Central memory CD8-positive, alpha-beta T cell (primary cell): ENCODE measurements at regions not wholly inside any gene's neighbourhood (a gene's known extent, or its start where the extent isn't known, plus 50 kb on each side); places are given as distances from the start of the nearest gene placed in this dataset.

ENCODE experiments used
- ATAC-seq: fragments of 150-1000 bp; cut with Tn5 transposase; replicated peaks from 2 replicates; pipeline ENCODE4 v1.10.0; 2022; ENCODE audit warnings: mild to moderate bottlenecking, moderate FRiP score, moderate number of reproducible peaks; ENCODE audit not compliant: poor library complexity, severe bottlenecking; ENCODE audit errors: extremely low read depth
- DNase-seq, 2 donors: peaks; one replicate each; pipeline ENCODE4 v3.0.0; 2021; ENCODE audit warnings: low spot score in 2 of 2
- H3K27ac Mint-ChIP-seq: one replicate; pipeline ENCODE4 v1.8.0; 2022; ENCODE audit warnings: low read depth, mild to moderate bottlenecking, moderate library complexity, mixed read lengths
- H3K27me3 Mint-ChIP-seq: one replicate; pipeline ENCODE4 v1.8.0; 2022; ENCODE audit warnings: mixed read lengths
- H3K36me3 Mint-ChIP-seq: one replicate; pipeline ENCODE4 v1.8.0; 2022; ENCODE audit warnings: mild to moderate bottlenecking, moderate library complexity, mixed read lengths; ENCODE audit not compliant: insufficient read depth
- H3K4me1 Mint-ChIP-seq: one replicate; pipeline ENCODE4 v1.8.0; 2022; ENCODE audit warnings: mixed read lengths
- H3K4me3 Mint-ChIP-seq: one replicate; pipeline ENCODE4 v1.8.0; 2022; ENCODE audit warnings: mild to moderate bottlenecking, moderate library complexity, mixed read lengths
- H3K9me3 Mint-ChIP-seq: one replicate; pipeline ENCODE4 v1.8.0; 2022; ENCODE audit warnings: mixed read lengths

DNA sequence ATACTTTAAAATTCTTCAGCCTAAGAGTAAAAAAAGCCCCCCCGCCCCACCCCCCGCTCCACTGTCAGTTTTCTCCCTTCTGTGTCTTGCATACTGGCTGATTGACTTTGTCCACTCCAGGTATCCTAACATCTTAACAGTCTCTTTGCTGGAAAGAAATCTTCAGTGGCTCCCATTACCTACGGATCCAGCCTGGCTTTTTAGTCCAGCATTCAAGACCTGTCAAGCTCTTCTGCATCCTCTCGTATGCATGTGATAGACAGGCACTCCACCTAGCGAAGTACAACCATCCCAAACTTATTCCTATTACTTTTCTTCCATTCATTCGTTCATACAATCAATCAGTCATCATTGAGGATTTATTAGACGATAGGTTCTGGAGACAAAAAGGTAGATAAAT is 288.1 kb downstream of the MYCN start:
- no peak overlapping the region for H3K27ac Mint-ChIP-seq
- H3K4me3 Mint-ChIP-seq = no peak overlapping the region
- no peaks in the 10 kb centered on the region for H3K9me3 Mint-ChIP-seq
- H3K36me3 Mint-ChIP-seq = no peaks in the 10 kb centered on the region
- H3K27me3 Mint-ChIP-seq = no peaks in the 10 kb centered on the region
- H3K4me1 Mint-ChIP-seq = no peaks in the 10 kb centered on the region
- no peak for DNase-seq
- no peak for ATAC-seq

DNA sequence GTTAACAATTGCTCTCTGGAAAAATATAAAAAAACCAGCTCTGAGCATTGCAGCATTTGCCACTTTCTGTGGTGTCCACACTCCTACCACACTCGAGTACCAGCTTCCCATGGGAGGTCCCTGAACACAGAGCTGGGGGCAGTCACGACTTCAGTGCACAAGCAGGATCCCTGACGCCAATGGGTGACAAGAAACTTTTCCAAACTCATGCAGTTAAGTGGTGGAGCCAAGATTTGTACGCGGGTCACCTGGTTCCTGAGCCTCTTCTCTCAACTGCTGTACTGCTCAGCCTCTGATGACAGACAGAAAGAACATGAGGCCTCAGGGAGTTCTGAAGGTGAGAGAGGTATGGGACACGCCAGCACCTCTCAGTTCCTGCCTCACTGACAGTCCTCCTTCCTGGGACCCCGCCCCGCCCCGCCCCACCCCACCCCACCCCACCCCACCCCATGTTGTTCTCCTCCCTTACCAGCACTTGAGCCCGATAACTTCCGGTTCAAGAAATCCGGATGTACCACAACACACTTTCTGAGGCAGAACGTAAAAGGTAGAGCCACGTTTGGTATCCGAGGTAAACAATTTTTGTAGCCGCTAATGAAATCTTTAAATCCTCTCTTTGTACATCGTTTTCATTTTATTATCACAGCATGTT is 287.6 kb downstream of the MYCN start:
- Mint-ChIP-seq H3K4me1 (no peaks in the 10 kb centered on the region), H3K27ac (no peak overlapping the region), H3K36me3 (no peaks in the 10 kb centered on the region), H3K9me3 (no peaks in the 10 kb centered on the region), H3K27me3 (no peaks in the 10 kb centered on the region), H3K4me3 (no peak overlapping the region)
- no peak for DNase-seq
- no peak for ATAC-seq

- ATAC-seq (no peak), DNase-seq (no peak)
- H3K27ac Mint-ChIP-seq = no peak overlapping the region
- H3K4me3 Mint-ChIP-seq = no peak overlapping the region
- H3K9me3 Mint-ChIP-seq = peaks cover 3% of the 10 kb centered on the region
- H3K27me3 Mint-ChIP-seq = no peaks in the 10 kb centered on the region
- H3K4me1 Mint-ChIP-seq = no peaks in the 10 kb centered on the region
- H3K36me3 Mint-ChIP-seq = no peaks in the 10 kb centered on the region
These were observed 286.8 kb downstream of the MYCN start for GRCh38 chr2:16226943-16227664.

DNA sequence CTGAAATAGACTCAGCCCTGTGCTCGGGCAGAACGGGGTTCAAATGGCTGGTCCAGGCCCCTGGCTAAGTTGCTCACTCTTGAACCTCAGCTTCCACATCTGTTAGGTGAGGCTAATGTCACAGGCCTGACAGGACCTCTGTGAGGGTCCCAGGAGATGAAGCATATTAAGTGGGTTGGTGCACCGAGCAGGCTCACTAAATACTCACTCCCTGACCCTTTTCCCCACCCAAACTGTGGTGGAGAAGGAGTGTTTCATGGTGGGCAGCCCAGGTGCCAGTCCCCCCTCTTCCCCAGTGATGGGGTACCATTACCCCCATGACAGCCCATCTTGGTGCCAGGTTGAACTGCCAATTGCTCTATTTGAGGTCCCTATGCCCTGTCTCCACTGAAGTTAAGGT is 286.0 kb downstream of the MYCN start:
- Mint-ChIP-seq H3K27ac (no peak overlapping the region), H3K9me3 (peaks cover 11% of the 10 kb centered on the region), H3K36me3 (no peaks in the 10 kb centered on the region), H3K4me3 (no peak overlapping the region), H3K4me1 (no peaks in the 10 kb centered on the region), H3K27me3 (no peaks in the 10 kb centered on the region)
- DNase-seq = no peak
- ATAC-seq = no peak

DNA sequence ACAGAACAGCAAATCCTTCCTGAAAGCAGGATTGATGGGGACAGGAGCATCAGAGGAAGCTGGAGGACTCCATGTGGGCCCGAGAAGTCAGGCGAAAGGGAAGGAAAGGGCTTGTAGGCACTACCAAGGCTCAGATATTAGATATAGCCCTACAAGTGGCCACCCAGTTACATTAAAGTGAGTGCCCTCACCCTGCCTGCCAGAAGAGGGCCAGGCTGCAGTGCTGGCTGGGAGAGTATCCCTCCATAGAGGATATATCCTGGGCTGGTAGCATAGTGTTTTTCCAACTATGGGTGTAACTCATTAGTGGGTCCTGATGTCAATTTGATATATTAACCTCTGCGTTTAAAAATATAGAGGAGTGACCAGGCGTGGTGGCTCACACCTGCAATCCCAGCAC is 285.2 kb downstream of the MYCN start:
- ATAC-seq (no peak), DNase-seq (no peak)
- H3K27me3 Mint-ChIP-seq = no peaks in the 10 kb centered on the region
- H3K4me3 Mint-ChIP-seq = no peak overlapping the region
- H3K27ac Mint-ChIP-seq = no peak overlapping the region
- no peaks in the 10 kb centered on the region for H3K36me3 Mint-ChIP-seq
- H3K9me3 Mint-ChIP-seq = peaks cover 12% of the 10 kb centered on the region
- H3K4me1 Mint-ChIP-seq = no peaks in the 10 kb centered on the region

GRCh38 chr2:16225071-16225470 is 284.7 kb downstream of the MYCN start:
- ATAC-seq (no peak), DNase-seq (no peak)
- Mint-ChIP-seq H3K4me1 (no peaks in the 10 kb centered on the region), H3K9me3 (peaks cover 12% of the 10 kb centered on the region), H3K27ac (no peak overlapping the region), H3K36me3 (no peaks in the 10 kb centered on the region), H3K4me3 (no peak overlapping the region), H3K27me3 (no peaks in the 10 kb centered on the region)

GRCh38 chr2:16224298-16225045 is 284.1 kb downstream of the MYCN start:
- no peaks in the 10 kb centered on the region for H3K27me3 Mint-ChIP-seq
- no peak overlapping the region for H3K4me3 Mint-ChIP-seq
- H3K36me3 Mint-ChIP-seq = no peaks in the 10 kb centered on the region
- ATAC-seq (no peak), DNase-seq (no peak)
- no peak overlapping the region for H3K27ac Mint-ChIP-seq
- H3K4me1 Mint-ChIP-seq = no peaks in the 10 kb centered on the region
- H3K9me3 Mint-ChIP-seq = peaks cover 12% of the 10 kb centered on the region

DNA sequence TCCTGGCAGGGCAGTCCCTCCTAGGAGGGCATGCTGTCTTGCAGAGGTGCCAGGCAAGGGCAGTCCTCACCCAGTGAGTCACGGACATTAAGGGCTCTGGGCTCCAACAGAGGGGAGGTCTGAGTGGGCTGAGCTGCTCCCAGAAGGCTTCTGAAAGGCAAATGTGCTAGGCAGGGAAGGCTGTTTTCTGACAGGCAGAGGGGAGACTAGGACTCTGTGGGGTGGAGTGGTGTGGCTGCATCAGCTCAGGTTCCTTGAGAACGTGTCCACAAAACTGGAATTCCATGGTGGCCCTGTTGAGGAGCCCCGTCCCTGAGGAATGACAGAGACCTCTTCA is 283.5 kb downstream of the MYCN start:
- no peaks in the 10 kb centered on the region for H3K27me3 Mint-ChIP-seq
- no peak overlapping the region for H3K4me3 Mint-ChIP-seq
- H3K9me3 Mint-ChIP-seq = peaks cover 12% of the 10 kb centered on the region
- H3K27ac Mint-ChIP-seq = no peak overlapping the region
- no peak for ATAC-seq
- no peaks in the 10 kb centered on the region for H3K36me3 Mint-ChIP-seq
- DNase-seq = no peak
- no peaks in the 10 kb centered on the region for H3K4me1 Mint-ChIP-seq

DNA sequence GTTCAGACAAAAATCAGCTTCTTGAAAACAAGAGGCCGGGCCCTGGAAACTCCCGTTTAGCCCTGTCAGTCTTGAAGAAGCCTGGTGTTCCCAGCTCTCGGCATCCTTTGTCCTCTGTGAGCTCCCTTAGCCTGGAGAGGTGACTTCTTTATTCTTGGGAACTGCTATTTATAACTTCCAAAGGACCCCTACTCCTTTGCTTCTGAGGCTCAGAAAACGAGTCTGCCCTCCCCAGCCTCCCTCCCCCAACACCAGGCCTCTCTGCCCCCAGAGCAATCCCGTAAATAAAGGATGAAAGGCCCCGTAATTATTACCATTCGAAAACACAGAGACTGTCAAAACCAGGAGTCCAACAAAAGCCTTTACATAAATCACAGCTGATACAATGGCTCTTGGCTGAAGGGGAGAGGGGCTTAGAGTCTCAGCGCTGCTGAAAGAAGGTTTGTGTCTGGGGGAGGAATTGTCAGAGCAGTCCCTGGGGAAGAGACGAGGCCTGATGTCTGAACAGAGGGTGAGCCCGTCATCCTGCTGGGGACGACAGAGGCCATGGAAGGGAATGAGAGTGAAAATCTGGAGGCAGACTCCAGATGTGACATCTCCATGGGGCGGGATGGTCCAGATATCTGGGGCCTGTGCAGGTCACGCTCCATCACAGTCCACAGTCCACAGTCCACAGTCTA is 283.0 kb downstream of the MYCN start:
- DNase-seq = no peak
- Mint-ChIP-seq H3K9me3 (peaks cover 12% of the 10 kb centered on the region), H3K27me3 (no peaks in the 10 kb centered on the region), H3K4me3 (no peak overlapping the region), H3K36me3 (no peaks in the 10 kb centered on the region), H3K27ac (no peak overlapping the region), H3K4me1 (no peaks in the 10 kb centered on the region)
- no peak for ATAC-seq

DNA sequence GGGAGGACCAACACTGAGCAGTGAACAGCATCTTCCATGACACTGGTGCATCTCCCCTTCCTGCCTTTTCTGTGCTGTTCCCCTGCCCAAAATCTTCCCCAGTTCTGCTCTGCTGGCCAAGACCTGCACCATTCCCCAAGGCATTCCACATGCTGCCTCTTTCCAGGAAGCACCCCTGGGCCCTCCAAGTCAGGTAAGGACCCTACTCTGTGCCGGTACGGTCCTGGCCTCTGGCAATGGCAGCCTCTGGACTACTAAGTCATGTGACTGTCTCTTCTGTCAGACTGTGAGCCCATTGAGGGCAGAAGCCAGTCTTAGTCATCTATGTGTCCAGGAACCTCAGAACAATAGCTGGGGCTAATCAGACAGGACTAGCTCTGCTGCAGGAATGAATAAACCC is 282.0 kb downstream of the MYCN start:
- no peak for ATAC-seq
- Mint-ChIP-seq H3K36me3 (no peaks in the 10 kb centered on the region), H3K4me3 (no peak overlapping the region), H3K27ac (no peak overlapping the region), H3K4me1 (no peaks in the 10 kb centered on the region), H3K27me3 (no peaks in the 10 kb centered on the region), H3K9me3 (peaks cover 12% of the 10 kb centered on the region)
- DNase-seq = no peak

DNA sequence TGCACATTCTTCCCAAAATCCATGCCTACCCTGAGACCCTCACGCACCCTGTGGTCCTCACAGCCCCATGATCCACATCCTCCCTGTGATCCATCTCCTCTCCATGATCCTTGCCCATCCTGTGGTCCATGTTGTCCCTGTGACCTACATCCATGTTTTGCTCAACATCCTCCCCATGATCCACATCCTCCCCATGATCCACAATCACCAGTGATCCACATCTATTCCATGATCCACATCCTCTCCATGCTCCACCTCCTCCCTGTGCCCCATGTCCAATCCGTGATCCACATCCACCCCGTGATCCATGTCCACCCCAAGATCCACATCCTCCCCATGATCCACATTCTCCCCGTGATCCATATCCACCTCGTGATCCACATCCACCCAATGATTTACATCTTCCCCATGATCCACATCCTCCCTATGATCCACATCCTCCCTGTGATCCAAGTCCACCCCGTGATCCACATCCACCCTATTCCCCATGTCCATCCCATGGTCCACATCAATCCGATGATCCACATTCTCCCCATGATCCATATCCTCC is 281.2 kb downstream of the MYCN start:
- no peak for DNase-seq
- Mint-ChIP-seq H3K4me3 (no peak overlapping the region), H3K27me3 (no peaks in the 10 kb centered on the region), H3K9me3 (peaks cover 12% of the 10 kb centered on the region), H3K4me1 (no peaks in the 10 kb centered on the region), H3K36me3 (no peaks in the 10 kb centered on the region), H3K27ac (no peak overlapping the region)
- ATAC-seq = no peak

- no peaks in the 10 kb centered on the region for H3K36me3 Mint-ChIP-seq
- no peak for DNase-seq
- ATAC-seq = no peak
- H3K4me3 Mint-ChIP-seq = no peak overlapping the region
- H3K27me3 Mint-ChIP-seq = no peaks in the 10 kb centered on the region
- no peaks in the 10 kb centered on the region for H3K4me1 Mint-ChIP-seq
- H3K9me3 Mint-ChIP-seq = peaks cover 16% of the 10 kb centered on the region
- H3K27ac Mint-ChIP-seq = no peak overlapping the region
These were observed 279.1 kb downstream of the MYCN start for GRCh38 chr2:16219292-16219975.
